HG03039 (cell line): ENCODE measurements at regions not wholly inside any gene's neighbourhood (a gene's known extent, or its start where the extent isn't known, plus 50 kb on each side); places are given as distances from the start of the nearest gene placed in this dataset.
"Not testable (repeated sequence)": the region's sequence is repeated elsewhere in the genome, so short reads cannot be mapped to it uniquely, and the experiment has no call there.

ENCODE experiments used
- ATAC-seq: cut with Tn5 transposase; IDR thresholded peaks from one replicate; pipeline ENCODE4 v1.9.1; 2021; ENCODE audit warnings: mild to moderate bottlenecking, moderate library complexity; ENCODE audit not compliant: unreplicated experiment

- ATAC-seq, result no peak
Measured at GRCh38 chr13:111575276-111575675, 254.8 kb downstream of the TEX29 start.

DNA sequence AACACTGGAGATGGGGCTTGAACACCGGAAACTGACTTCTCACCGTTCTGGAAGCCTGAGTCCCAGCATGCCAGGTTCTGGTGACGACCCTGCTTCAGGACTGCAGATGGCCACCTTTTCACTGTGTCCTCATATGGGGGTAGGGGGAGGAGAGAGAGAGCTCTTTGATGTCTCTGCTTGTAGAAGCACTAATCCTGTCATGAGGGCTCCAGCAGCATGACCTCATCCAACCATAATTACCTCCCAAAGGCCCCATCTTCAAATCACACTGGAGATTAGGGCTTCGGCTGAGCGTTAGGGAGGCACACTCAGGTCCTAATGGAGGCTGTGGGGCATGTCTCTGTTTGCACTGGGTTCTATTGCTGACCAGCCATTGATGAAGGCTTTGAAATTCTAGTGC lies 255.3 kb downstream of the TEX29 start:
- ATAC-seq, result no peak

- ATAC-seq, result no peak
Measured at GRCh38 chr13:111577208-111577828, 256.9 kb downstream of the TEX29 start.

DNA sequence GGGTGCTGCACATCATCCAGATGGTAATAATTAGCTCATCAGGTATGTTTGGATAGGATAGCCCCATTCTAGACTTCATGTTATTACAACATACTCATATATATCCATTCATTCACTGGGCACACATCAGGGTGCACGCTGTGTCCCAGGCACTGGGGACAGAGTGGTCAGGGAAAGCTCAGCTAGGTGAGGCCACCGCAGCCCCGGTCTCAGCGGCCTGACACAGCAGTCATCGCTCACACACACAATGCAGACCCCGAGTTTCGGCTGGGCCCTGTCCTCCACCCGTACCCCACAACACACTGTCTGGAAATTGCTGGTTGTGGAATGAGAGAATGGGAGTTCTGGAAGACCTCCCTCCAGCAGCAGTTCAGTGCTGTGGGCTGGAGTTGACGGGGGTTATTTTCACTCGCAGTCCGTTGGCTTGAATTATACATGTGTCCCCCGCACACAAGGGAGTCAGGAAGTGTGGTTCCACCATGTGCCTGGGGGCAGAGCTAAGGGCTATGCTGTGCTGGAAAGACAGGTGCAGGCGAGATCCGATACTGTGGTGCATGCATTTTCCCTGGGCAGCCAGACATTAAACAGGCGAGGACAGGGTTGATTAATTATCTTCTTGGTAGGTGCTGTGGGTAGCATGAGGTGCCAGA lies 257.6 kb downstream of the TEX29 start:
- no peak for ATAC-seq

DNA sequence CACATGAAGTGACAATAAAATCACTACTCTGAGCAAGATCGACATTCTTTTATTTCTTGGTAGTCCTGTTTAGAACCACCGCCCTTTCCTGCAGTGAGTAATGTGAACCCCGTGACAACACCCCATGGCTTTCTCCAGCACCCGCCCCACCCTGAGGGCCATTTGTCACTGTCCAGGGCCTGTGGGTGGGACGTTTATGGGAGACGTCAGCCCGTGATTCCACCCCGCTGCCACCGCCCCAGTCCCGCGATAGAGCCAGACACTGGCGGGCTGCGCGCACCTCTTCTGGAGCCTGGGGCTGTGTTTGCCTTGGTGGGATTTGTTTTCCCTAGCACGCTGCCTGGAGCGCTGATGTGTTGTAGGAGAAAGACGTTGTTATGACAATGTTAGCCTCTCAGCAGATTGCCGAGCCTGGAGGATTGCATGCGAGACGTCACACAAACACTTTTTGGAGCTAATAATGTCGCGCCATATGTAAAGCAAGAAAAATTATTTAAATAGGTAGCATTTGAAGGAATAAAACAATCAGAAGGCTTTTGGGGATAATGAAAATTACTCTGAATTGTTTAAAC lies 263.7 kb downstream of the TEX29 start:
- no peak for ATAC-seq

GRCh38 chr13:111584870-111585269 lies 264.4 kb downstream of the TEX29 start:
- ATAC-seq, result no peak

DNA sequence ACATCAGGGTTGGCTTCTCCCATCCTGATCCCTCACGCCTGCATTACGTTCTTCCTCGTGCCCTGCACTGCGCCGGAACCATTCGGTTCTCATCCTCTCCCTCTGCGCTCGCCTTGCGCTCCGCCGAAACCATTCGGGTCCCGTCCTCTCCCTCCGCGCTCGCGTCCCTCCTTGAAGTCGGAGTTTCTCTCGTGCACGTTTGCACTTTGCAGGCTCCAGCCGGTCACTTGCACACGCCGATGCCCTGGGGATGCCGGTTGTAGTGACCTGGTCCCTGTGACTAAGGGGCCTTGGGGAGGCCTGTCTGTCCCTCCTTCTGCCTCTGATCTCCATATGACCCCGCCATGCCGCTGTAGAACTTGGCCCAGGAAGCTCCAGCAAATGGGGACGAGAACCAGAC lies 265.8 kb downstream of the TEX29 start:
- no peak for ATAC-seq

- no peak for ATAC-seq
Measured at GRCh38 chr13:111587249-111587648, 266.8 kb downstream of the TEX29 start.

GRCh38 chr13:111589321-111589720 lies 268.9 kb downstream of the TEX29 start:
- no peak for ATAC-seq

DNA sequence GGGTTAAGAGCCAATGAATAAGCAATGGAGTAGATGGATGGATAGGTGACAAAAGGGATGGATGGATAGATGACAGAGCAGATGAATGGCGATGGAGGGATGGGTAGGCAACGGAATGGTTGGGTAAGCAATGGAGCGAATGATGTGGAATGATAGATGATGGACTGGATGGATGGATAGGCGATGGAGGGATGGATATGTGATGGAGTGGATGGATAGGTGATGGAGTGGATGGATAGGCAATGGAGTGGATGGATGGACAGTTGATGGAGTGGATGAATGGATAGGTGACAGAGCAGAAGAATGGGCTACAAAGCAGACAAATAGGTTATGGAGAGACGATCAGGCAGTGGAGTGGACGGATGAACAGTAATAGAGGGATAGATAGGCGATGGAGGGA lies 269.6 kb downstream of the TEX29 start:
- no peak for ATAC-seq

- ATAC-seq, result no peak
Measured at GRCh38 chr13:111590796-111591195, 270.4 kb downstream of the TEX29 start.

DNA sequence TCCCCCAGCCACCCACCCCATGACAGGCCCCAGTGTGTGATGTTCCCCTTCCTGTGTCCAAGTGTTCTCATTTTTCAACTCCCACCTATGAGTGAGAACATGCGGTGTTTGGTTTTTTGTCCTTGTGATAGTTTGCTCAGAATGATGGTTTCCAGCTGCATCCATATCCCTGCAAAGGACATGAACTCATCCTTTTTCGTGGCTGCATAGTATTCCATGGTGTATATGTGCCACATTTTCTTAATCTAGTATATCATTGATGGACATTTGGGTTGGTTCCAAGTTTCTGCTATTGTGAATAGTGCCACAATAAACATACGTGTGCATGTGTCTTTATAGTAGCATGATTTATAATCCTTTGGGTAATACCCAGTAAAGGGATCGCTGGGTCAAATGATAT lies 273.0 kb downstream of the TEX29 start:
- not testable (repeated sequence) for ATAC-seq

DNA sequence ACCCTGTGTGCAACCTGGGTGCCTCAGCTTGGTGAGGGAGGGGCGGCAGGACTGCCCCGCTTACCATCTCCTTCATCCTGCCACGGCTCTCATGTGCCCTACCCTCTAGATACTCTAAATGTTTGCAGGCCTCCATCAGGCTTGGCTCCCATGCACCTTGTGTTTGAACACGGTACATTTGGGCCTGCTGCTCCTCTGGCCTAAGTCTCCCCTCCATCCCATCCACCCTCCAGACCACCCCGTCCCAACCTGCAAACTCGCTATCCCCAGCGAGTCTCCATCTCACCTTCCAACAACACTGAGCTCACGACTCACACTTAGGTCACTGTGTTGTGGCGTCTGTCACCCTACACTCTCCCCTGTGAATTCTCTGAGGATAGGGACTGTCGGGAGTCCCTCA lies 274.2 kb downstream of the TEX29 start:
- ATAC-seq, result no peak

DNA sequence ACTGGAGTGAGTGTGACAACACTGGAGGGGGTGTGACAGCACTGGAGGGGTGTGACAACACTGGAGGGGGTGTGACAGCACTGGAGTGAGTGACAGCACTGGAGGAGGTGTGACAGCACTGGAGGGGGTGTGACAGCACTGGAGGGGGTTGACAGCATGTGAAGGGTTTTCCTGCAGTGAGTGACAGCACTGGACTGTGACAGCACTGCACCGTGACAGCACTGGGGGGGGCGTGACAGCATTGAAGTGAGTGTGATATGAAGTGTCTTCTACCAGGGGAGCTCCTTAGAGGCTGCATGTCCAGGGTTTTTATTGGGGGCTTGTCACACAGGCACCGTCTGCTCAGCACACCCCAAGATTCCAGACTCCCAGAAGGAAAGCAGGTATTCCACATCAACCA lies 274.8 kb downstream of the TEX29 start:
- ATAC-seq, result no peak

- ATAC-seq, result no peak
Measured at GRCh38 chr13:111595791-111596190, 275.3 kb downstream of the TEX29 start.

DNA sequence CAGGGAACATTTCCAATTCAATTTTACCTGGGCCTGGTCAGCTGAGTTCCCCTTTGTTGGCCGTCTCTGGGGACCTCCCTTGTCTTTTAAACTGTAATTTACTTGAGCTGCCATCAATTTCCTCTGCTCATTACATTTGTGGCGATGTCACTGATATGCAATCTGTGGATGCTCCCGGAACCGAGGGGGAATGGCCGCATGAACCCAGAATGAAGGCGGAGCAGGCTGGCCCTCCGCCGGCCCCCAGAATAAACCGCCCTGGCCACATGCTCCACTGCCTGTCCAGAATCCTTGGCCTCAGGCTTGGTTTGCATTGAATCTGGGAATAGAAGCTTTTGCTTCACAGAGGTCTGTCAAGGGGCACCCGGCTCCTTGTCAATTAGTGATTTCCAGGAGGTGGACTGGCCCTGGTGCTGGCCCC lies 276.8 kb downstream of the TEX29 start:
- ATAC-seq, result no peak

- ATAC-seq, result no peak
Measured at GRCh38 chr13:111597618-111598017, 277.2 kb downstream of the TEX29 start.

- no peak for ATAC-seq
Measured at GRCh38 chr13:111598747-111599146, 278.3 kb downstream of the TEX29 start.

- ATAC-seq, result no peak
Measured at GRCh38 chr13:111599791-111600190, 279.3 kb downstream of the TEX29 start.

- ATAC-seq, result no peak
Measured at GRCh38 chr13:111602874-111603273, 282.4 kb downstream of the TEX29 start.

DNA sequence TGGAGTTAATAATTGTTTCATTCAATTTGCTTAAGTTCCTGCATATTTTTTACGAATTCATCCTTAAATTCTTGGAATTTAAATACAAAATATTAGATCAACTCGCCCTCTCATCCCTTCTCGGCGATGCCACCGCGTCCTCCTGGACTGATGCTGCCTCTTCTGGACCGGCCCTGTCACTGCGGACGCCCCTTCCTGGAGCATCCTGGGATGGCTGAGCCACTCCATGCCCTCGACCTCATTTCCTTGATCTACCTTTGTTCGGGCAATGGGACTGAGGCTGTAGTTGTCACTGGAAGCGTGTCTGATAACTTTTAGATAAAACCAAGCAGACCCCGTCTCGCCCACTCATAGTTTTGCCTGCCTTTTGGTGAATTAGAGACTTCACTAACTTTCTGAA lies 283.7 kb downstream of the TEX29 start:
- no peak for ATAC-seq

DNA sequence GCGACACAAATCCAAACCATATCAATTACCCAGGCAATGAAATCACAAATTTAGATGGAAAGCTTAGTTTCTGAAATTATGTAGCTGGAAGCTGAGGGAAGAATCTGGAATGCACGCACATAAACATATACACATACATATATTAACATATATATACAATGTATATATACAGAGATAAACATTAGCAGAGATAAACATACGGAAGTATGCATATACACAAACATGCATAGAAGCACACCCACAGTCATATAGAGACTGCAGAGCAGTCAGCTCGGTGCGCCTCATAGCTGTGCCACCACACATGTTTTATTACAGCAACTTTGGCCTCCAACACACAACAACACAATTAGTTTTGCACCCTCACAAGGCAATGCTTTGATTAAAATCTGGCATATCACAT lies 288.1 kb downstream of the TEX29 start:
- no peak for ATAC-seq

DNA sequence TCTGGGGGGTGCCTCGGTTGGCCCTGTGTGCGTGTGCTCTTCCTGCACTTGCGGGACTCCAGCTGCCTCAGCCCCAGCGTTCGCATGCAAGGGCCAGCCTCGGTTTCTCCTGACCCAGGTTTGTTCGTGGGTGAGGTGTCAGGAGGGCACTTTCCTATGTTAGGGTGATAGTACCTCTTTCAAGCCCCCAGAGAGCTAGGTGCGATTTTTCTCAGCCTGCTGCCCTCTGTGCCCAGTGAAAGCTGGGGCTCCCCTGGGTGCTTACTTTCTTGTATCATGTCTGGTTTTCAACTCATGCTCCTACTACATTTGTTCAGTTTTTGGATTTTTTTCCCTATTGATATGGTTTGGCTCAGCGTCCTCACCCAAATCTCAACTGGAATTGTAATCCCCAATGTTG lies 289.2 kb downstream of the TEX29 start:
- no peak for ATAC-seq
